A673 (cell line): ENCODE measurements at regions not wholly inside any gene's neighbourhood (a gene's known extent, or its start where the extent isn't known, plus 50 kb on each side); places are given as distances from the start of the nearest gene placed in this dataset.
A peak's percentile ranks its signal among the peaks of the same experiment; 100 is the strongest.

Experiments
- BruUV-seq: library from RNA; stranded (reverse); fragments of 400-500 nt; replicated peaks from 2 replicates; lab custom pipeline; 2021; lab: Mats Ljungman, UMichigan
- CTCF ChIA-PET: fragments of 300-600 bp; sonication (Branson Sonifier 250); formaldehyde crosslinking; loops from one replicate; lab custom pipeline; 2022; ENCODE audit warnings: antibody characterized with exemption; lab: Charles Lee
- POLR2A ChIA-PET: fragments of 300-600 bp; sonication (Branson Sonifier 250); formaldehyde crosslinking; loops from one replicate; lab custom pipeline; 2022; ENCODE audit warnings: antibody characterized with exemption; ENCODE audit not compliant: low non-redundant PET; lab: Charles Lee
- DNase-seq: peaks from one replicate; pipeline ENCODE4 v3.0.0-alpha.2; 2015; ENCODE audit warnings: low spot score
- H3K27ac ChIP-seq: fragments of 200-600 bp; sonication (generic); 2 replicates; pipeline ENCODE4 v1.5.1; 2016; ENCODE audit warnings: mixed run types, low read depth, mild to moderate bottlenecking, mixed read lengths, antibody characterized with exemption, low read length; ENCODE audit not compliant: poor library complexity, severe bottlenecking
- H3K27me3 ChIP-seq: fragments of 200-600 bp; sonication (generic); replicated peaks from 2 replicates; pipeline ENCODE4 v1.6.1; 2017; ENCODE audit warnings: mixed run types, low read depth, mild to moderate bottlenecking, mixed read lengths, antibody characterized with exemption, low read length; ENCODE audit not compliant: insufficient read depth, poor library complexity
- H3K36me3 ChIP-seq: fragments of 200-600 bp; sonication (generic); 2 replicates; pipeline ENCODE4 v1.6.1; 2016; ENCODE audit warnings: mixed run types, mild to moderate bottlenecking, mixed read lengths, antibody characterized with exemption, low read length; ENCODE audit not compliant: insufficient read depth, poor library complexity, severe bottlenecking
- H3K4me1 ChIP-seq: fragments of 200-600 bp; sonication (generic); 2 replicates; pipeline ENCODE4 v1.6.1; 2017; ENCODE audit warnings: mixed run types, mild to moderate bottlenecking, mixed read lengths, antibody characterized with exemption, low read length; ENCODE audit not compliant: insufficient read depth, poor library complexity, severe bottlenecking
- H3K4me3 ChIP-seq: fragments of 200-600 bp; sonication (generic); 2 replicates; pipeline ENCODE4 v1.5.1; 2016; ENCODE audit warnings: low read depth, mixed run types, mild to moderate bottlenecking, mixed read lengths, low read length; ENCODE audit not compliant: poor library complexity, severe bottlenecking
- H3K9me3 ChIP-seq: fragments of 200-600 bp; sonication (generic); 2 replicates; pipeline ENCODE4 v1.6.1; 2016; ENCODE audit warnings: mixed run types, low read depth, mild to moderate bottlenecking, mixed read lengths, antibody characterized with exemption, low read length; ENCODE audit not compliant: poor library complexity, severe bottlenecking
- CTCF ChIP-seq: fragments of 300-800, 200-600 bp; sonication (generic); conservative IDR thresholded peaks from 2 replicates; pipeline ENCODE4 v1.5.1; 2017; ENCODE audit warnings: low read depth, mild to moderate bottlenecking, antibody characterized with exemption, low read length, moderate library complexity, mixed read lengths
- EZH2 ChIP-seq: fragments of 200-600 bp; sonication (generic); IDR thresholded peaks from 2 replicates; pipeline ENCODE4 v1.6.1; 2017; ENCODE audit warnings: borderline replicate concordance, low read depth, mild to moderate bottlenecking, mixed read lengths, antibody characterized with exemption, low read length; ENCODE audit not compliant: poor library complexity, severe bottlenecking
- intact Hi-C: fragments of 100-400 bp; cut with micrococcal nuclease; formaldehyde crosslinking; loops from one replicate; pipeline ENCODE4 v1.10.0; 2022; ENCODE audit not compliant: unreplicated experiment

GRCh38 chr12:19030603-19031002 is 98.9 kb upstream of the PLEKHA5 start:
- TF ChIP-seq EZH2 (no peak), CTCF (no peak)
- no TSS peak for BruUV-seq
- Histone ChIP-seq H3K36me3 (no peaks in the 10 kb centered on the region), H3K4me1 (no peaks in the 10 kb centered on the region), H3K27ac (no peak overlapping the region), H3K27me3 (no peaks in the 10 kb centered on the region), H3K4me3 (no peak overlapping the region), H3K9me3 (no peaks in the 10 kb centered on the region)
- no peak for DNase-seq
- intact Hi-C loops, result no loop called here
- ChIA-PET POLR2A (no interaction called here), CTCF (no interaction called here)

- Histone ChIP-seq H3K36me3 (no peaks in the 10 kb centered on the region), H3K4me1 (no peaks in the 10 kb centered on the region), H3K27ac (no peak overlapping the region), H3K9me3 (no peaks in the 10 kb centered on the region), H3K27me3 (no peaks in the 10 kb centered on the region), H3K4me3 (no peak overlapping the region)
- BruUV-seq, result no TSS peak
- DNase-seq, result peak; percentile 5
- intact Hi-C loops, result no loop called here
- TF ChIP-seq CTCF (no peak), EZH2 (no peak)
- CTCF ChIA-PET, result no interaction called here
- POLR2A ChIA-PET, result no interaction called here
These were observed 98.5 kb upstream of the PLEKHA5 start for GRCh38 chr12:19031032-19031431.

GRCh38 chr12:19032826-19033225 is 96.7 kb upstream of the PLEKHA5 start:
- H3K36me3 ChIP-seq, result no peaks in the 10 kb centered on the region
- H3K4me3 ChIP-seq, result no peak overlapping the region
- ChIA-PET POLR2A (no interaction called here), CTCF (no interaction called here)
- intact Hi-C loops, result no loop called here
- H3K4me1 ChIP-seq, result no peaks in the 10 kb centered on the region
- no peak overlapping the region for H3K27ac ChIP-seq
- no peaks in the 10 kb centered on the region for H3K9me3 ChIP-seq
- H3K27me3 ChIP-seq, result no peaks in the 10 kb centered on the region
- BruUV-seq, result no TSS peak
- no peak for DNase-seq
- no peak for TF ChIP-seq CTCF
- TF ChIP-seq EZH2, result no peak
